HFFc6 (cell line): ENCODE measurements at regions not wholly inside any gene's neighbourhood (a gene's known extent, or its start where the extent isn't known, plus 50 kb on each side); places are given as distances from the start of the nearest gene placed in this dataset.

Source experiments
- DNase-seq: peaks from one replicate; pipeline ENCODE4 v3.0.0-alpha.2; 2018
- H3K27ac Mint-ChIP-seq: 2 replicates; pipeline ENCODE4 v1.8.0; 2020; ENCODE audit warnings: mild to moderate bottlenecking, mixed read lengths
- H3K27me3 Mint-ChIP-seq: 2 replicates; pipeline ENCODE4 v1.8.0; 2021; ENCODE audit warnings: mild to moderate bottlenecking, moderate library complexity, mixed read lengths; ENCODE audit not compliant: insufficient read depth
- H3K36me3 Mint-ChIP-seq: 2 replicates; pipeline ENCODE4 v1.8.0; 2021; ENCODE audit warnings: low read depth, mixed read lengths
- H3K4me1 Mint-ChIP-seq: 2 replicates; pipeline ENCODE4 v1.8.0; 2020; ENCODE audit warnings: low read depth, mixed read lengths
- H3K4me3 Mint-ChIP-seq: 2 replicates; pipeline ENCODE4 v1.8.0; 2020; ENCODE audit warnings: mild to moderate bottlenecking, moderate library complexity, mixed read lengths
- H3K9me3 Mint-ChIP-seq: 2 replicates; pipeline ENCODE4 v1.8.0; 2020; ENCODE audit warnings: mild to moderate bottlenecking, mixed read lengths
- CTCF ChIP-seq: fragments of 200-600 bp; sonication (generic); IDR thresholded peaks from 2 replicates; pipeline ENCODE4 v1.5.0; 2021; ENCODE audit warnings: antibody characterized with exemption, mild to moderate bottlenecking

- no peak for TF ChIP-seq CTCF
- no peak overlapping the region for H3K27ac Mint-ChIP-seq
- no peak for DNase-seq
- no peaks in the 10 kb centered on the region for H3K36me3 Mint-ChIP-seq
- H3K4me3 Mint-ChIP-seq = no peak overlapping the region
- no peaks in the 10 kb centered on the region for H3K27me3 Mint-ChIP-seq
- H3K4me1 Mint-ChIP-seq = peaks cover 51% of the 10 kb centered on the region
- no peaks in the 10 kb centered on the region for H3K9me3 Mint-ChIP-seq
Measured at GRCh38 chr7:13041368-13041988, 354.0 kb downstream of the ARL4A start.

GRCh38 chr7:13042605-13043236 is 355.3 kb downstream of the ARL4A start:
- H3K27me3 Mint-ChIP-seq = no peaks in the 10 kb centered on the region
- DNase-seq = peak; percentile 8
- TF ChIP-seq CTCF = no peak
- H3K4me3 Mint-ChIP-seq = no peak overlapping the region
- no peaks in the 10 kb centered on the region for H3K36me3 Mint-ChIP-seq
- H3K4me1 Mint-ChIP-seq = peaks cover 52% of the 10 kb centered on the region
- no peaks in the 10 kb centered on the region for H3K9me3 Mint-ChIP-seq
- peak overlapping the region; percentile 26; the same call in 1 of the 2 replicates for H3K27ac Mint-ChIP-seq

- peaks cover 52% of the 10 kb centered on the region for H3K4me1 Mint-ChIP-seq
- TF ChIP-seq CTCF = no peak
- no peak overlapping the region; the same call in 1 of the 2 replicates for H3K27ac Mint-ChIP-seq
- no peaks in the 10 kb centered on the region for H3K27me3 Mint-ChIP-seq
- no peak overlapping the region for H3K4me3 Mint-ChIP-seq
- no peaks in the 10 kb centered on the region for H3K9me3 Mint-ChIP-seq
- no peak for DNase-seq
- H3K36me3 Mint-ChIP-seq = no peaks in the 10 kb centered on the region
Measured at GRCh38 chr7:13044309-13044708, 356.9 kb downstream of the ARL4A start.

- H3K9me3 Mint-ChIP-seq = no peaks in the 10 kb centered on the region
- TF ChIP-seq CTCF = no peak
- peaks cover 76% of the 10 kb centered on the region for H3K4me1 Mint-ChIP-seq
- H3K27me3 Mint-ChIP-seq = no peaks in the 10 kb centered on the region
- no peak overlapping the region for H3K4me3 Mint-ChIP-seq
- no peak for DNase-seq
- H3K27ac Mint-ChIP-seq = peak overlapping the region; percentile 5; the same call in 1 of the 2 replicates
- no peaks in the 10 kb centered on the region for H3K36me3 Mint-ChIP-seq
Measured at GRCh38 chr7:13047061-13047460, 359.6 kb downstream of the ARL4A start.

- no peaks in the 10 kb centered on the region for H3K36me3 Mint-ChIP-seq
- DNase-seq = no peak
- no peak for TF ChIP-seq CTCF
- H3K9me3 Mint-ChIP-seq = no peaks in the 10 kb centered on the region
- peak overlapping the region; percentile 74 for H3K27ac Mint-ChIP-seq
- peaks cover 52% of the 10 kb centered on the region for H3K4me1 Mint-ChIP-seq
- H3K4me3 Mint-ChIP-seq = no peak overlapping the region; the same call in 1 of the 2 replicates
- no peaks in the 10 kb centered on the region for H3K27me3 Mint-ChIP-seq
Measured at GRCh38 chr7:13049946-13050345, 362.5 kb downstream of the ARL4A start.
